Endothelial cell of umbilical vein (primary cell): ENCODE measurements at regions not wholly inside any gene's neighbourhood (a gene's known extent, or its start where the extent isn't known, plus 50 kb on each side); places are given as distances from the start of the nearest gene placed in this dataset.
A peak's percentile ranks its signal among the peaks of the same experiment; 100 is the strongest.

Experiments
- BruUV-seq: library from RNA; stranded (reverse); fragments of 400-500 nt; replicated peaks from 2 replicates; lab custom pipeline; 2021; lab: Mats Ljungman, UMichigan
- CTCF ChIA-PET: fragments of 300-600, 350-600 bp; sonication (Branson Sonifier 250); formaldehyde crosslinking; loops from one replicate; lab custom pipeline; 2021; ENCODE audit warnings: antibody characterized with exemption, inconsistent platforms; lab: Charles Lee
- POLR2A ChIA-PET: fragments of 300-600, 350-600 bp; sonication (Branson Sonifier 250); formaldehyde crosslinking; loops from one replicate; lab custom pipeline; 2021; ENCODE audit warnings: antibody characterized with exemption, inconsistent platforms; lab: Charles Lee
- DNase-seq: peaks from one replicate; pipeline ENCODE4 v3.0.0-alpha.2; 2011; ENCODE audit warnings: low read depth, low spot score
- FAIRE-seq: peaks from 2 replicates; lab custom pipeline; 2011; peaks lifted over from hg19 to GRCh38; lab: Jason Lieb, UNC
- H2AFZ ChIP-seq: 2 replicates; pipeline ENCODE4 v1.6.0; 2012; ENCODE audit warnings: low read depth, low read length, control low read depth, inconsistent platforms
- H3K27ac ChIP-seq: 2 replicates; pipeline ENCODE4 v1.5.1; 2011; ENCODE audit warnings: low read depth, mild to moderate bottlenecking, control low read depth, low read length, moderate library complexity; ENCODE audit not compliant: insufficient read depth
- H3K27me3 ChIP-seq, 2 experiments: 2 replicates each; pipeline versions ENCODE4 v1.6.0 to v1.6.1; 2011; ENCODE audit warnings: low read length in 2 of 2, mixed read lengths in 1 of 2; ENCODE audit not compliant: control insufficient read depth in 2 of 2, insufficient read depth in 2 of 2
- H3K36me3 ChIP-seq, 2 experiments: 2 replicates in 1 of 2; 3 replicates in 1 of 2; pipeline ENCODE4 v1.5.1; 2011; ENCODE audit warnings: low read length in 2 of 2, mild to moderate bottlenecking in 1 of 2, moderate library complexity in 1 of 2; ENCODE audit not compliant: control insufficient read depth in 2 of 2, insufficient read depth in 2 of 2; ENCODE audit errors: extremely low read depth in 1 of 2
- H3K4me1 ChIP-seq: 3 replicates; pipeline ENCODE4 v1.5.1; 2011; ENCODE audit warnings: mild to moderate bottlenecking, low read length; ENCODE audit not compliant: control insufficient read depth, insufficient read depth; ENCODE audit errors: extremely low read depth
- H3K4me2 ChIP-seq: 2 replicates; pipeline ENCODE4 v1.6.1; 2011; ENCODE audit warnings: low read length, control low read depth, mixed read lengths; ENCODE audit not compliant: insufficient read depth
- H3K4me3 ChIP-seq, 3 experiments: fragments of 200-600 bp in 1 of 3; sonication (generic), shearing (Covaris generic) in 1 of 3; replicated peaks in 1 of 3; 2 replicates each; pipeline ENCODE4 v1.5.1; 2011 to 2016; ENCODE audit warnings: control low read depth in 3 of 3, low read length in 3 of 3, mild to moderate bottlenecking in 2 of 3, inconsistent platforms in 1 of 3, low read depth in 1 of 3, moderate library complexity in 1 of 3; ENCODE audit not compliant: insufficient read depth in 1 of 3
- H3K79me2 ChIP-seq: 2 replicates; pipeline ENCODE4 v1.6.0; 2012; ENCODE audit warnings: low read length, inconsistent platforms; ENCODE audit not compliant: control insufficient read depth, insufficient read depth
- H3K9ac ChIP-seq: replicated peaks from 2 replicates; pipeline ENCODE3; 2011; ENCODE audit warnings: low read length, control low read depth; ENCODE audit not compliant: insufficient read depth; ENCODE audit errors: extremely low read depth
- H3K9me1 ChIP-seq: replicated peaks from 3 replicates; pipeline ENCODE4 v1.6.0; 2011; ENCODE audit warnings: mild to moderate bottlenecking, low read length; ENCODE audit not compliant: control insufficient read depth, insufficient read depth; ENCODE audit errors: extremely low read depth
- H3K9me3 ChIP-seq: replicated peaks from 2 replicates; pipeline ENCODE4 v1.5.1; 2012; ENCODE audit warnings: low read length, inconsistent platforms; ENCODE audit not compliant: control insufficient read depth, insufficient read depth
- H4K20me1 ChIP-seq: replicated peaks from 2 replicates; pipeline ENCODE3; 2011; ENCODE audit warnings: mild to moderate bottlenecking, low read length; ENCODE audit not compliant: control insufficient read depth, insufficient read depth; ENCODE audit errors: extremely low read depth
- EZH2 ChIP-seq: IDR thresholded peaks from 2 replicates; pipeline ENCODE4 v1.6.1; 2012; ENCODE audit warnings: borderline replicate concordance, low read depth, mild to moderate bottlenecking, moderate library complexity, low read length, inconsistent platforms; ENCODE audit not compliant: severe bottlenecking
- FOS ChIP-seq: IDR thresholded peaks from 2 replicates; pipeline ENCODE4 v1.6.1; 2011; ENCODE audit warnings: mild to moderate bottlenecking, low read length, moderate library complexity, borderline replicate concordance; ENCODE audit not compliant: insufficient read depth
- GATA2 ChIP-seq: IDR thresholded peaks from 2 replicates; pipeline ENCODE4 v1.7.0; 2011; ENCODE audit warnings: low read depth, mild to moderate bottlenecking, moderate library complexity, mixed read lengths, low read length; ENCODE audit not compliant: insufficient read length, insufficient read depth
- JUN ChIP-seq: IDR thresholded peaks from 2 replicates; pipeline ENCODE4 v1.6.1; 2011; ENCODE audit warnings: borderline replicate concordance, low read depth; ENCODE audit not compliant: insufficient read length, insufficient read depth
- MYC ChIP-seq: IDR thresholded peaks from one replicate; pipeline ENCODE4 v1.6.1; 2011; ENCODE audit warnings: mild to moderate bottlenecking, low read depth, low read length
- POLR2A ChIP-seq: IDR thresholded peaks from 2 replicates; pipeline ENCODE4 v1.6.1; 2012; ENCODE audit warnings: low read depth, mild to moderate bottlenecking, control low read depth, low read length
- dilution Hi-C: fragments of 300-500 bp; cut with MboI; formaldehyde crosslinking; loops from one replicate; pipeline ENCODE4 v1.15.0; 2019; ENCODE audit warnings: low sequenced_read_pairs; ENCODE audit not compliant: extremely low pct_ligation_motif_present
- intact Hi-C: fragments of 100-400 bp; cut with micrococcal nuclease; formaldehyde crosslinking; loops from one replicate; pipeline ENCODE4 v1.10.0; 2022
- TF ChIP-seq, protein P1 (sequence below): IDR thresholded peaks from 2 replicates; pipeline ENCODE4 v1.6.1; 2011; ENCODE audit not compliant: insufficient read depth, insufficient read length

DNA sequence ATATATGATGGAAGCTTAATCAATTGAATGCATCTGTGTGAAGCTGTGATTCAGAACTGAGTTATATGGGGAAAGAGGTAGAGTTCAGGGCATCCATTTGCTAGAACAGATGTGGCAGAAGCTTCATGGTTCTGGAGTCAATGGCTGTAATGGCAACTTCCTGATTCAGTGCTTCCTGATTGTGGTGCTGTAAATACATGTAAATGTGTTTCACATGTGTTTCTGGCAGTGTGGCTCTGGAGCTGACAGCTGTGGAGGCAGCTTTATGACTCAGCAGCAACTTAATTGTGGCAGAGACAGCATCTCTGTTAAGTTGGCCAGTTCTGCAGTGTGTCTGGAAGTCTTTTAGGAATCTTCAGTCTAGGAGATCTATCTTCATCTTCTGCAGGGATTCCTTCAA is 226.6 kb upstream of the ZRANB2 start:
- intact Hi-C loops = no loop called here
- peak; percentile 42 for DNase-seq
- H2AFZ ChIP-seq = peak overlapping the region; percentile 61

DNA sequence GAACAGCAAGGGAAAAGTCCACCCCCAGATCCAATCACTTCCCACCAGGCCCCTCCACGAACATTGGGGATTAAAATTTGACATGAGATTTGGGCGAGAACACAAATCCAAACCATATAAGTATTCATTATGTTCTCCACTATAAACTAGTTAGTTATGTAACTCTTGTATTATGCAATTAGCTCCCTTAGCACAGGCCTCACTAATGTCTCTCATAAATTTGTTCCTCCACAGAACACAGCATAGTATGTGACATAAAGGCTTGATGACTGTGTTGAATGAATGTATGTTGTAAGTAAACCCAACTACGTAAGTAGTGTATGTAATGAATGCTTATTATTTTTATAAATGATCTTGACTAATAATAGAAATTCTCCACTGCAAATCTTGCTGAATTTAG is 223.3 kb upstream of the ZRANB2 start:
- no peaks in the 10 kb centered on the region for H4K20me1 ChIP-seq
- intact Hi-C loops = loop anchor here (5.0 kb wide), 1 partner anchor 63 kb away; no protein-coding TSS in a partner anchor
- ChIA-PET POLR2A (no interaction called here), CTCF (no interaction called here)
- peak overlapping the region; percentile 38 for H3K27ac ChIP-seq
- TF ChIP-seq POLR2A = no peak
- TF ChIP-seq GATA2 = no peak
- TF ChIP-seq, protein P1, sequence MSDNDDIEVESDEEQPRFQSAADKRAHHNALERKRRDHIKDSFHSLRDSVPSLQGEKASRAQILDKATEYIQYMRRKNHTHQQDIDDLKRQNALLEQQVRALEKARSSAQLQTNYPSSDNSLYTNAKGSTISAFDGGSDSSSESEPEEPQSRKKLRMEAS = no peak
- TF ChIP-seq MYC = no peak
- no peak for TF ChIP-seq JUN
- TF ChIP-seq EZH2 = no peak
- no peak for FAIRE-seq
- no peaks in the 10 kb centered on the region for H3K27me3 ChIP-seq
- dilution Hi-C loops = no loop called here
- H3K9me1 ChIP-seq = no peaks in the 10 kb centered on the region
- no peak overlapping the region for H3K9ac ChIP-seq
- H3K4me1 ChIP-seq = peaks cover 23% of the 10 kb centered on the region
- H3K36me3 ChIP-seq = no peaks in the 10 kb centered on the region
- DNase-seq = no peak
- no peaks in the 10 kb centered on the region for H3K9me3 ChIP-seq
- no TSS peak for BruUV-seq
- no peaks in the 10 kb centered on the region for H3K79me2 ChIP-seq
- H2AFZ ChIP-seq = no peak overlapping the region
- H3K4me2 ChIP-seq = peak overlapping the region; percentile 34
- H3K4me3 ChIP-seq = no peak overlapping the region

More for the DNA sequence above, 226.6 kb upstream of the ZRANB2 start:
- no peak overlapping the region for H3K4me3 ChIP-seq
- H4K20me1 ChIP-seq = no peaks in the 10 kb centered on the region
- no peak for TF ChIP-seq JUN
- TF ChIP-seq POLR2A = no peak
- peak; percentile 60 for TF ChIP-seq FOS
- no peak for TF ChIP-seq GATA2
- CTCF ChIA-PET = interaction anchor here (2.2 kb wide), 1 partner anchor 9 kb away, joined by 6 read pairs; no protein-coding TSS in a partner anchor
- BruUV-seq = no TSS peak
- dilution Hi-C loops = no loop called here
- H3K27me3 ChIP-seq = no peaks in the 10 kb centered on the region
- no peak overlapping the region for H3K27ac ChIP-seq
- no peaks in the 10 kb centered on the region for H3K36me3 ChIP-seq
- no peak overlapping the region for H3K4me2 ChIP-seq
- peaks cover 23% of the 10 kb centered on the region for H3K4me1 ChIP-seq
- no peak overlapping the region for H3K9ac ChIP-seq
- no peak for FAIRE-seq
- POLR2A ChIA-PET = no interaction called here
- no peaks in the 10 kb centered on the region for H3K9me3 ChIP-seq
- H3K79me2 ChIP-seq = no peaks in the 10 kb centered on the region
- no peaks in the 10 kb centered on the region for H3K9me1 ChIP-seq
